Activated CD8-positive, alpha-beta memory T cell treated with anti-CD3 and anti-CD28 coated beads for 48 hours (primary cell): ENCODE measurements at regions not wholly inside any gene's neighbourhood (a gene's known extent, or its start where the extent isn't known, plus 50 kb on each side); places are given as distances from the start of the nearest gene placed in this dataset.

Experiments
- DNase-seq, 3 experiments: peaks; one replicate each; pipeline ENCODE4 v3.0.0-alpha.2; 2020; ENCODE audit warnings: low read depth in 2 of 3, low spot score in 2 of 3

DNA sequence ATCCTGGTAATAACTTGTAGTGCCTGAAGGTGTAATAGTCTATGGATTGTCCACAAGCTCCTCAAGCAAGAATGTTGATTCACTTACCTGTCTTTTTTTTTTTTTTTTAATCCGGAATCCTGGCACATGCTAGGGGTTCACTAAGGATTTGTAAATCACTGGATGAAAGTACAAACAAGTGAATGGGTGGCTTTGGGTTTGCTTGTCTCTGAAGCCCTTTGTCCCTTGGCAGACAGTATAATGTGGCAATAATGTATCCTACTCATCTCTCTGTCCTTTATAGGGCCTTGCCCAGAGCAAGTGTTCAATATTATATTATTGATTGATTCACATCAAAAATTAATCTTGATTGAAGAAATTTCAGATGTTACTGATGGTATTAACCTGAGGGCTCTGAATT is 334.0 kb upstream of the CPEB2 start:
- DNase-seq = no peak

DNA sequence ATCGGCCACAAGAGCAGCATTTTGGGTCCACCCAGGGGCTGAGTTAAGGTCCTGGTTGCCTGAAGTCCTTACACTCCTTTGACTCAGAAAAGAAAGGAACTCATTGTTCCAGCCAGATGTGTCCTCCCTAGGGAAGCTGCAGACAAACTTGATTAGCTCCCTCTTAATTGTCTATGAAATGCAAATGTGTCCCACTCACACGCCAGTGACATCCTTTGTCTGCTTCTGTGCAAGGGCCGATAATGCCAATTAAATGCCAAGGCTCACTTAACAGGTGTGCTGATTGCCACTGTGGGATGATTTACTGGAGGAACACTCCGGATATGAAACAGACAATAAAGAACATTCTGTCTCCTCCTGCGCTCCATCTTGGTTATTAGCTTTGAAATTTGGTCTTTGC is 332.9 kb upstream of the CPEB2 start:
- DNase-seq = no peak

GRCh38 chr4:14671146-14671545 is 331.1 kb upstream of the CPEB2 start:
- no peak for DNase-seq

DNA sequence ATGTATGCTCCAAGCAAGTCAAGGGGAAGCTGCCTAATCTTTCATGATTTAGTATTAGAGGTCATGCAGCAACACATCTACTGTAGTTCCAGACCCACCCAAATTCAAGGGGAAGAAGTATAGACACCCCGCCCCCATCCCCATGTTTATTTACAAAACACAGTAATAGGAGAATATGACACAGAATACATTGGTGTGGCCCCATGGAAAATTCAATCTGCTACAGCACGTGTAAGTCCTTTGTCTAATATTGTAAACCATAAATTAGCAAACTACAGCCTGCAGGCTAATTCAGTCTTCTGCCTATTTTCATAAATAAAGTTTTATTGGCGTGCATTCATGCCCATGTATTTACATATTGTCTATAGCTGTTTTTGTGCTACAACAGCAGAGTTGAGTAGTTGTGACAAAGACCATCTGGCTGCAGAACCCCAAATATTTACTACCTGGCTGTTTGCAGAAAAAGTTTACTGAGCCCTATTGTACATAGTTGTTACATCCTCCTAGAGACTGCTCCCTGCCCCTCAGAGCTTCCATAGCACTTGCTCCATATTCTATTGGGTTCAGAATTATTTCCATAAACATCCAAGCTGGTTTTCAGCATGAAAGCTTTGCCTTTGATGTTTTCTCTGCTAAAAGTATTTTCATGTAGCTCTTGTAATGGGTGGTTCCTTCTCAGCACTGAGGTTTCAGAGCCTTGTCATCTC is 326.8 kb upstream of the CPEB2 start:
- DNase-seq = no peak

GRCh38 chr4:14679906-14680305 is 322.4 kb upstream of the CPEB2 start:
- DNase-seq = no peak

DNA sequence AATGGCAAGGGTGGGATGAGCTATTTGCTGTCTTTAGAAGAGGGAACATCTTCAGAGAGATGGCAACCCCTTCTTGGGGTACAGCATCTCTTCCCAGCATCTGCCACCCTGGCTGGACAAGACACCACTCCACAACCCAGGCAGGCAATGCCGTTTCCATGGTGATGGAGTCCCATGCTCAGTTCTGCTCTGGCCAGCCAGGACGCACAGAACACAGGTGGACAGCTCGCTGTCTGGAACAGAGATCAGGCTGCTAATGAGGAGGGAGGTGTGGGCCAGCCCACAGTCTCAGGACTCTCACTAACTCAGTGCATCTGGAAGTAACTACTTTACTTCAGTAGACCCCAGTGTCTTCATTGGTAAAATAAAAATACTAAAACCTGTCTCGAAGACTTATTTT is 321.0 kb upstream of the CPEB2 start:
- DNase-seq = no peak

GRCh38 chr4:14693728-14694127 is 308.6 kb upstream of the CPEB2 start:
- DNase-seq = no peak

GRCh38 chr4:14695095-14695845 is 307.0 kb upstream of the CPEB2 start:
- DNase-seq = no peak

GRCh38 chr4:14700083-14700482 is 302.2 kb upstream of the CPEB2 start:
- DNase-seq = no peak

DNA sequence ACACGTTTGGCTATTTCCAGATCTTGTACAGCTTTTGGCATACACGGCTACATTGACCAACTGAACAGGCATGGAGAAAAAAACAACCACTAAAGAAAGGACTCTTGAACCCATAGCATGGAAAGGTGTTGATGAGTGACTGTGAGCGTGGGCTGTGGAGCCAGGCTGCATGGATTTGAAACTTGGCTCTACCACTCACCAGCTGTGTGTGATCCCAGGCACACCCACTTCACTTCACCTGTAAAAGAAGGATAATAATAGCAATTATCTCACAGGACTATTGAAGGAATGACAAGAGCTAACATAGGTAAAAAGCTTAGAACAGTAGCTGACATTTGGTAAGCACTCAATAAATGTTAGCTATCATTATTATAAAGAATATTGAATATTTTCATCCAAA is 301.7 kb upstream of the CPEB2 start:
- DNase-seq = no peak

- no peak for DNase-seq
Measured at GRCh38 chr4:14701389-14701788, 300.9 kb upstream of the CPEB2 start.

DNA sequence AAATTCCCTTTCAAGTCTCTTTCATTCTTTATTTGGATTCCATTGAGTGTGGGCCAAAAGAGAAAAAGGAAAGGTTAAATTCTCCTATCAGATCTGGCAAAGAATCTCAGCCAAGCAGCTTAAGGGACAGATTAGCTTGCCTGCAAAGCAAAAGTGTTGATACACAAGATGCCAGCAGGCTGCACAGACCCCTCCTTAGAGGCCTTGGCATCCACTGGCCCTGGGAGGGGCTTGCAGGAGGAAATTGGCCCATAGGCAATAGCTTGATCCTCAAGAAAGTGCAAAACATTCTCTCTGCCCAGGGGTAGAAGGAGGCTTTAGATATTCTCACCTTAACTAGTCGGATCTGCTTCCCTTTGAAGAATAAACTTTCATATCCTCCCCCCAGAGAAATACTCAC is 300.4 kb upstream of the CPEB2 start:
- DNase-seq = no peak

DNA sequence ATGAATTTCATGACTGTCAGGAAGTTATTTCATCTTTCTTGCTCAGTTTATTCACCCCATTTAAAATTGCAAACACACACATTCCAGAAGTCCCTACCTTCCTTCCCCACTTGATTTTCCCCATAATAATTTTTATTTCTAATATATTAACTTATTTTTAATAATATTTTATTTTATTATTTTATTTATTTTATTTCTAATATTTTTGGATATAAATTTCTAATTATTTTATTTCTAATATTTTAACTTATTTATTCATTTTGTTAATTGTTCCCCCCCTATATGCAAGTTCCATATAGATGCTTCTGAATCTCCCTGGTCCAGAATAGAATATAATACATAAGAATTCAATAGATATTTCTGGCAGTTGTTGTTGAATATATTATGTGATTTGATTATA is 293.7 kb upstream of the CPEB2 start:
- DNase-seq = no peak

DNA sequence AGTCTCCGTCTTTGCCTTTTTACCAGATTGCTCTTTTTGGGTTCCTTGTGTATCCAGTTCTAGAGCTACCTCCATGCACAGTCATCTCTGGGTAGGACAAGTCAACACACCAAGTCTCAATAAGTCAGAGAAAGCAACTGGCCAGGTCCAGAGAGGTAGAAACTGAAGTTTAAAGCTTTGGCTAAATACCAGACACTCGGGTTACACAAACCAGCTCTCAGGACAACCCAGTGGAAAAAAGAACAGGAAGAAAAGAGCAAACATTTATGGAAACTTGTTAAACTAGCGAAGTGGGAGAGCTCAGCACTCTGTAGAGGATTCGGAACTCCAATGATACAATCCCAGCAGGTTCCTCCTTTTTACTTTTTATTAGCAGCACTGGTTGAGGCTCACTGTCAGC is 291.0 kb upstream of the CPEB2 start:
- DNase-seq = no peak

DNA sequence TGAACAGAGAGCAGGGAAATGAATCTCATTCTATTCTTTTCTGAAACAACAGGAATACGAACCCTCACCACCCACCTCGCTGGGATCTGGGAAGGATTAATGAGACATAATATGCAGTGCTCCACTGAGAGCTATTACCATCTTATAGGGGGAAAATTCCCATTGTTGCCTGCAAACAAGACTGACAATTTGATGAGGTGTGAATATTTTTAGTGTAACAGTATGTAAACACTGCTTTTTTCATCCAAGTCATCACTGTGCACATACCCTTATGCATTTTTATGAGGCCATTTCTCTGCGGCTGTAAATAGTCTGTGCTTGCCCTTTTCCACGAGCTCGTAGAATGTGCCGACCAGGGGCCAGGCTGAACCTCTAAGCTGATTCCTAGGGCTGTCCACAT is 285.6 kb upstream of the CPEB2 start:
- DNase-seq = no peak

GRCh38 chr4:14719053-14719452 is 283.2 kb upstream of the CPEB2 start:
- DNase-seq = no peak

- no peak for DNase-seq
Measured at GRCh38 chr4:14726441-14726840, 275.8 kb upstream of the CPEB2 start.

- DNase-seq = no peak
Measured at GRCh38 chr4:14726877-14727361, 275.4 kb upstream of the CPEB2 start.

GRCh38 chr4:14729282-14730000 is 272.8 kb upstream of the CPEB2 start:
- no peak for DNase-seq

DNA sequence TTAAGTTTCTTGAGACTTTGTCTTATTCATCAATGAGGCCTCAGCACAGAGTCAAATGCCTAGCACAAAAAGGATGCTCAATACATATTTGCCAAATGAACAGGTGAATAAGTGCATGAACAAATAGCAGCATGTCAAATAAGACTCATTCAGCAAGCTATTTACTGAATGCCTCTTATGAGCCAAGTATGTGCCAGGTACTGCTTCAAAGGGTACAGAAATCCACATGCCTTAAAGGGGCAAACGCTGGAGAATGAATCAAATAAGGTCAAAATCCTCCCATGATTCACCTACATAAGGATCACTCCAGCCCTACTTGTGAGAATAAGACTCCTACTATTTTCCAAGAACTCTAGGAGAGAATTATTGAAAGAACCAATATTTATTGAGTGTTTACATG is 260.2 kb upstream of the CPEB2 start:
- DNase-seq = no peak

- no peak for DNase-seq
Measured at GRCh38 chr4:14743172-14743571, 259.1 kb upstream of the CPEB2 start.

GRCh38 chr4:14743601-14744000 is 258.7 kb upstream of the CPEB2 start:
- no peak for DNase-seq
